ENCODE measurements at regions not wholly inside any gene's neighbourhood (a gene's known extent, or its start where the extent isn't known, plus 50 kb on each side); places are given as distances from the start of the nearest gene placed in this dataset.

DNA sequence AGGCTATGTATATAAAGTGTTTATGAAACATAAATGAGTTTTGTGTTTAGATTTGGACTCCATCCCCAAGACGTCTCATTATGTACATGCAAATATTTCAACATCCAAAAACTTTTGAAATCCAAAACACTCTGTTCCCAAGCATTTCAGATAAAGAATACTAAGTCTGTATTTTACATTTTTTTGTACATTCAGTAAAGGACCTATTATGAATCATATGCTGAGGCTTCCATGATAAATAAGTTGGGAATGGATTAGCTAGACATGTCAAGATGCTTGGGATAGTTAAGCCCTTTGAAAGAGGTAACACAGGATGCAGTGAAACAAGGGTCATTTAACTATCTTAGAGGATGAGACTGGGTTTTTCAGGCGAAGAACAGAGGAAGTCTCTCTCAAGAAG is 262.9 kb downstream of the SNX13 start:
- TF ChIP-seq, protein P1, sequence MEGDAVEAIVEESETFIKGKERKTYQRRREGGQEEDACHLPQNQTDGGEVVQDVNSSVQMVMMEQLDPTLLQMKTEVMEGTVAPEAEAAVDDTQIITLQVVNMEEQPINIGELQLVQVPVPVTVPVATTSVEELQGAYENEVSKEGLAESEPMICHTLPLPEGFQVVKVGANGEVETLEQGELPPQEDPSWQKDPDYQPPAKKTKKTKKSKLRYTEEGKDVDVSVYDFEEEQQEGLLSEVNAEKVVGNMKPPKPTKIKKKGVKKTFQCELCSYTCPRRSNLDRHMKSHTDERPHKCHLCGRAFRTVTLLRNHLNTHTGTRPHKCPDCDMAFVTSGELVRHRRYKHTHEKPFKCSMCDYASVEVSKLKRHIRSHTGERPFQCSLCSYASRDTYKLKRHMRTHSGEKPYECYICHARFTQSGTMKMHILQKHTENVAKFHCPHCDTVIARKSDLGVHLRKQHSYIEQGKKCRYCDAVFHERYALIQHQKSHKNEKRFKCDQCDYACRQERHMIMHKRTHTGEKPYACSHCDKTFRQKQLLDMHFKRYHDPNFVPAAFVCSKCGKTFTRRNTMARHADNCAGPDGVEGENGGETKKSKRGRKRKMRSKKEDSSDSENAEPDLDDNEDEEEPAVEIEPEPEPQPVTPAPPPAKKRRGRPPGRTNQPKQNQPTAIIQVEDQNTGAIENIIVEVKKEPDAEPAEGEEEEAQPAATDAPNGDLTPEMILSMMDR (conservative IDR thresholded peaks at IDR 0.05; ENCODE audit: low read length) = no peak
- no peak for TF ChIP-seq EZH2phosphoT487 (IDR thresholded peaks at IDR 0.05; ENCODE audit: borderline replicate concordance, low read depth, low read length)

Data from OCI-LY7 (cell line).